AG04449 (cell line): ENCODE measurements at regions not wholly inside any gene's neighbourhood (a gene's known extent, or its start where the extent isn't known, plus 50 kb on each side); places are given as distances from the start of the nearest gene placed in this dataset.
"Not testable (repeated sequence)": the region's sequence is repeated elsewhere in the genome, so short reads cannot be mapped to it uniquely, and the experiment has no call there.

Experiments used
- CTCF ChIA-PET: fragments of 350-600 bp; formaldehyde crosslinking; extraction: SDS; loops from one replicate; lab custom pipeline; 2021; ENCODE audit warnings: antibody characterized with exemption; lab: Yijun Ruan, JAX
- POLR2A ChIA-PET: fragments of 400-600, 350-600 bp; formaldehyde crosslinking; extraction: SDS; loops from one replicate; lab custom pipeline; 2020; ENCODE audit warnings: antibody characterized with exemption, inconsistent platforms; lab: Yijun Ruan, JAX
- DNase-seq: peaks from one replicate; pipeline ENCODE4 v3.0.0-alpha.2; 2010; ENCODE audit warnings: low read depth, low spot score
- H3K4me3 ChIP-seq: 2 replicates; pipeline ENCODE4 v1.5.1; 2011; ENCODE audit warnings: low read depth, mild to moderate bottlenecking, control low read depth, low read length
- CTCF ChIP-seq: IDR thresholded peaks from one replicate; pipeline ENCODE4 v1.5.1; 2011; ENCODE audit warnings: mild to moderate bottlenecking, moderate library complexity, low read length, control low read depth, inconsistent platforms; ENCODE audit not compliant: insufficient read depth; ENCODE audit errors: missing control alignments

GRCh38 chr18:10353791-10354190 lies 100.6 kb upstream of the APCDD1 start:
- H3K4me3 ChIP-seq, result no peak overlapping the region
- ChIA-PET CTCF (interaction anchor here (1.0 to 1.6 kb wide), 4 partner anchors 166 to 383 kb away, joined by 3 to 4 read pairs (median 3); no protein-coding TSS in a partner anchor), POLR2A (no interaction called here)
- no peak for TF ChIP-seq CTCF
- peak; percentile 84 for DNase-seq

- CTCF ChIA-PET, result interaction anchor here (1.2 to 1.6 kb wide), 2 partner anchors 165 to 348 kb away, joined by 3 read pairs; no protein-coding TSS in a partner anchor
- no peak for DNase-seq
- POLR2A ChIA-PET, result no interaction called here
- H3K4me3 ChIP-seq, result no peak overlapping the region
- no peak for TF ChIP-seq CTCF
Measured at GRCh38 chr18:10354241-10354811, 100.1 kb upstream of the APCDD1 start.

GRCh38 chr18:10354890-10355289 lies 99.5 kb upstream of the APCDD1 start:
- CTCF ChIA-PET, result no interaction called here
- POLR2A ChIA-PET, result no interaction called here
- DNase-seq, result no peak

GRCh38 chr18:10356999-10357398 lies 97.4 kb upstream of the APCDD1 start:
- H3K4me3 ChIP-seq, DNase-seq, CTCF ChIA-PET, POLR2A ChIA-PET: not testable (repeated sequence)

More at GRCh38 chr18:10354890-10355289, 99.5 kb upstream of the APCDD1 start:
- no peak for TF ChIP-seq CTCF
- H3K4me3 ChIP-seq, result no peak overlapping the region

- TF ChIP-seq CTCF, result no peak
- no peak for DNase-seq
- no peak overlapping the region for H3K4me3 ChIP-seq
- ChIA-PET CTCF (no interaction called here), POLR2A (no interaction called here)
Measured at GRCh38 chr18:10361660-10362059, 92.8 kb upstream of the APCDD1 start.

- ChIA-PET CTCF (no interaction called here), POLR2A (no interaction called here)
- TF ChIP-seq CTCF, result no peak
- H3K4me3 ChIP-seq, result no peak overlapping the region
- no peak for DNase-seq
Measured at GRCh38 chr18:10365021-10365500, 89.4 kb upstream of the APCDD1 start.

GRCh38 chr18:10365901-10366300 lies 88.5 kb upstream of the APCDD1 start:
- no peak for DNase-seq
- no peak for TF ChIP-seq CTCF
- ChIA-PET CTCF (interaction anchor here (1.5 kb wide), 1 partner anchor 11 kb away, joined by 3 read pairs; no protein-coding TSS in a partner anchor), POLR2A (interaction anchor here (0.7 kb wide), 1 partner anchor 11 kb away, joined by 3 read pairs; no protein-coding TSS in a partner anchor)
- no peak overlapping the region for H3K4me3 ChIP-seq
